ENCODE measurements at regions not wholly inside any gene's neighbourhood (a gene's known extent, or its start where the extent isn't known, plus 50 kb on each side); places are given as distances from the start of the nearest gene placed in this dataset.

DNA sequence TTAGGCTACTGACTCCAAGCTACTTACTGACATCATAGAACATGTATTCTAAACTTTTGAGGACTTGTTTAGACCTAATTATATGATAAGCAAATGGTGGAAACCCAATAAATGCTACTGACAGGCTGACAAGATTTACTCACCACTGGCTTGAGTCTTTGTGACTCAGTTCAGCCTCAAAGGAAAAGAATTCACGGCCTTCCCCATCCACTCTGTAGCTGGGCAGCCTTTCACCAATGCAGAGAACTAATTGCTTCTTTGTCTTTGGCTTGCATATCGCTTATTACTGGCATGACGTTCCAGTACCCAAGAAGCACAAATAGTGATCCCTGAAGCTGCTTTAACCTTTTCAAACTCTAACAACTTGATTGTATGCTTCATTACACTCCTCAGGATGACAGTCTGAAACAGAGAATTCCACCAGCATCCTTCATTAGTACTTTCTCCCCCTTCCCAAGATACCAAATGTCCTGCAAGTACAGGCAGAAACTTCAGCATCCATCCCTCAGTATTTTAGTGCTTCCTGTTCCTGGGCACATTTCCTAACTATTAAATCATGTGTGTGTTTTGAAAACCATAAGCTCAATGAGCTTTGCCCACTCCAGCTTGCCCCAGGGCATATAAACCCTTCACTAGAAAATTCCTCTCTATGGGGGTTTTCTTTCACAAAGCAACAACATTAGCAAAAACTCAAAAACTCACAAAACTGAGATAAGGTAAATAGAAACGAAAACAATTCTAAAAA lies 298.1 kb upstream of the SLC7A11 start:
- peaks cover 1% of the 10 kb centered on the region for H3K9me3 Mint-ChIP-seq
- intact Hi-C loops (cut with micrococcal nuclease): no loop called here
- no peaks in the 10 kb centered on the region for H3K36me3 Mint-ChIP-seq (ENCODE audit: low read depth)
- H3K4me1 Mint-ChIP-seq (ENCODE audit: low read depth): no peaks in the 10 kb centered on the region
- DNase-seq (no peak), ATAC-seq (no peak)
- ChIA-PET CTCF (no interaction called here), POLR2A (no interaction called here)
- no peak overlapping the region for H3K27ac Mint-ChIP-seq
- TF ChIP-seq, protein P1, sequence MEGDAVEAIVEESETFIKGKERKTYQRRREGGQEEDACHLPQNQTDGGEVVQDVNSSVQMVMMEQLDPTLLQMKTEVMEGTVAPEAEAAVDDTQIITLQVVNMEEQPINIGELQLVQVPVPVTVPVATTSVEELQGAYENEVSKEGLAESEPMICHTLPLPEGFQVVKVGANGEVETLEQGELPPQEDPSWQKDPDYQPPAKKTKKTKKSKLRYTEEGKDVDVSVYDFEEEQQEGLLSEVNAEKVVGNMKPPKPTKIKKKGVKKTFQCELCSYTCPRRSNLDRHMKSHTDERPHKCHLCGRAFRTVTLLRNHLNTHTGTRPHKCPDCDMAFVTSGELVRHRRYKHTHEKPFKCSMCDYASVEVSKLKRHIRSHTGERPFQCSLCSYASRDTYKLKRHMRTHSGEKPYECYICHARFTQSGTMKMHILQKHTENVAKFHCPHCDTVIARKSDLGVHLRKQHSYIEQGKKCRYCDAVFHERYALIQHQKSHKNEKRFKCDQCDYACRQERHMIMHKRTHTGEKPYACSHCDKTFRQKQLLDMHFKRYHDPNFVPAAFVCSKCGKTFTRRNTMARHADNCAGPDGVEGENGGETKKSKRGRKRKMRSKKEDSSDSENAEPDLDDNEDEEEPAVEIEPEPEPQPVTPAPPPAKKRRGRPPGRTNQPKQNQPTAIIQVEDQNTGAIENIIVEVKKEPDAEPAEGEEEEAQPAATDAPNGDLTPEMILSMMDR (IDR thresholded peaks at IDR 0.05): no peak
- no peaks in the 10 kb centered on the region for H3K27me3 Mint-ChIP-seq
- H3K4me3 Mint-ChIP-seq: no peak overlapping the region

DNA sequence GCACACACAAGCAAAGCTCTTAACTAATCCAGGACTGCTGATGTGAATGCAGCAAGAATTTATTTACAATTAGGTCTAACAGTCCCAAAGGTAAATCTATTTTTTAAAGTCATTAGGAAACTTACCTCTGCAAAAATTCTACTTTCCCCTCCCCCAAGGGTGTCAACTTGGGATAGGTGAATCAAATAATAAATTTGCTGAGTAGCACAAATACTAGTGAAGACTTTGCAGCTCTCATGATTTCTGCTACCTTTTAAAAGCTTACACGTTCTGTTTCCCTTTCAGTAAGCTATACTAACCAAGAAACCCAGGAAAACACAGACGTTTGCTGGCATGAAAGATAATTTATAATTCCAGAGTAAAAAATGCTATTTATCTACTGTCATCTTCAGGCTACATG lies 296.6 kb upstream of the SLC7A11 start:
- Mint-ChIP-seq H3K4me1 (ENCODE audit: low read depth) (no peaks in the 10 kb centered on the region), H3K9me3 (peaks cover 6% of the 10 kb centered on the region), H3K27ac (no peak overlapping the region), H3K27me3 (no peaks in the 10 kb centered on the region), H3K4me3 (no peak overlapping the region), H3K36me3 (ENCODE audit: low read depth) (no peaks in the 10 kb centered on the region)
- TF ChIP-seq, protein P1 (IDR thresholded peaks at IDR 0.05): no peak
- CTCF ChIA-PET: interaction anchor here (0.9 kb wide), 1 partner anchor 142 kb away, joined by 3 read pairs; no protein-coding TSS in a partner anchor
- intact Hi-C loops (cut with micrococcal nuclease): no loop called here
- ATAC-seq: no peak
- no peak for DNase-seq
- POLR2A ChIA-PET: no interaction called here

DNA sequence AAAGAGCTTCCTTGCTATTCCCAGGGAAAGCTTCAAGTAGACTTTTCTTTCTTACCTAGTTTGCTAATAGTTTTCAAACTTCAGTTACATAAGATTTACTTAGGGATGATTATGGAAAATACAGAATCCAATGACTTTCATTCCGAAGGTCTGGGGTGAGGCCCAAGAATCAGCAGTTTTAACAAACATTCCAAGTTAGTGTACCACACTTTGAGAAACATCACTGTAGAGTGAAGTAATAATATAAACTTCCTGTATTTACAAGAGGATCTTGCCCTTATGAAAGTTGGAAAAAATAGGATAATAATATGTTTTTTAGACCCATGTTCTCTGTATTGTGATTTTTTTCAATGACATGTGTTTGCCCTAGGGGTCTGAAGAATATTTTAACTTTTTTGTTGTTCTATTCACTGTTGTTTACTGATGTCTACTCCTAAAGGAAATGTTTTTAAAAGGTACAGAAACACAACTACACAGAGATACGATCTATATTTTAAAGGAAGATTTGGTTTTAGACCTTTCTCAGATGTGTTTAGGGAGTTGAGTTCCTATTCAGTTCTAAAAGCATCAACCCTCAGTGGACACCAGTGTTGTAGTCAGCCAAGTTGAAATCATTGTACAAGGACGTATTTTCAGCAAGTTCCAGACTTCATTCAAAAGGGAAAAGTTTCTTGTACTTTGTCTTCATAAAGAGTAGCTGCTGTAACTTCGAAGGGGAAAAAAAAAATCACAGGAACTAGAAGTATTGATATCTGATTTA lies 295.8 kb upstream of the SLC7A11 start:
- no peak for ATAC-seq
- intact Hi-C loops (cut with micrococcal nuclease): no loop called here
- DNase-seq: no peak
- Mint-ChIP-seq H3K27me3 (no peaks in the 10 kb centered on the region), H3K4me3 (no peak overlapping the region), H3K36me3 (ENCODE audit: low read depth) (no peaks in the 10 kb centered on the region), H3K4me1 (ENCODE audit: low read depth) (no peaks in the 10 kb centered on the region), H3K27ac (no peak overlapping the region), H3K9me3 (peaks cover 10% of the 10 kb centered on the region)
- TF ChIP-seq, protein P1 (IDR thresholded peaks at IDR 0.05): no peak
- CTCF ChIA-PET: interaction anchor here (0.9 kb wide), 1 partner anchor 143 kb away, joined by 3 read pairs; no protein-coding TSS in a partner anchor
- POLR2A ChIA-PET: no interaction called here

DNA sequence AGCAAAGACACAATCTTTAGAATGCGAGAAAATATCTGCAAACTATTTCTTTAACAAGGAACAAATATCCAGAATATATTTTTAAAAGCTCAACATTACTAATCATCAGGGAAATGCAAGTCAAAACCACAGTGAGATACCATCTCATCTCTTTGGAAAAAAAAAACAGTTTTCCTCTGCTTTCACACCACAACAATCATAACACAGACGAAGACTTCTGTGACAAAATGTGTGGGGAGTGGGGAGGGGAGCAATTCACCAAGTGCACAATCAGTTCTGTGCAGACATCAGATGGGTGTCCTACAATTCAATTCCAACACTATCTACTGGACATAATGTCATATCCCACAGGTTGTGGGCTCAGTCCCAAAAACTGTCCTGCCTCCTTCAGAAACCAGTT lies 293.2 kb upstream of the SLC7A11 start:
- no peak for DNase-seq
- no peaks in the 10 kb centered on the region for H3K4me1 Mint-ChIP-seq (ENCODE audit: low read depth)
- H3K27ac Mint-ChIP-seq: no peak overlapping the region
- H3K4me3 Mint-ChIP-seq: no peak overlapping the region
- ChIA-PET CTCF (no interaction called here), POLR2A (no interaction called here)
- H3K36me3 Mint-ChIP-seq (ENCODE audit: low read depth): no peaks in the 10 kb centered on the region
- peaks cover 23% of the 10 kb centered on the region for H3K9me3 Mint-ChIP-seq
- no peaks in the 10 kb centered on the region for H3K27me3 Mint-ChIP-seq
- no peak for ATAC-seq
- intact Hi-C loops (cut with micrococcal nuclease): no loop called here
- TF ChIP-seq, protein P1 (IDR thresholded peaks at IDR 0.05): no peak

DNA sequence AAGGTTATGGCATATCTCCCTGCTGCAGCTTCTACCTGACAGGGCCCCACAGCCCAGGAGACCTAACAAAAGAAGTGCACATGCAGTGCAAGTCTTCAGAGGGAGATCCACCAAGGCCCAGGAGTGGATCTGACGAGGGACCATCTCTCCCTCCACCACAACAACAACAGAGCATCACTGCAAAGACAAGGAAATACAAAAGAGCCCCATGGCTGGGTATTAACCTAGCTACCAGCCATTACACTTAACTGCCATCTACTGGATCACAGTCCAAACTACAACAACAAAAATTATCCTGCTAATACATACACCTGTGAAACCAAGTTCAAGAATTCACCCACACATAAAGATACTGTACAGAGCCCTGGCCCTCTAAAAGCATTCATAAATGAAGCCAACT lies 280.2 kb upstream of the SLC7A11 start:
- intact Hi-C loops (cut with micrococcal nuclease): no loop called here
- POLR2A ChIA-PET: no interaction called here
- H3K27ac Mint-ChIP-seq: no peak overlapping the region
- CTCF ChIA-PET: no interaction called here
- ATAC-seq (no peak), DNase-seq (no peak)
- peaks cover 1% of the 10 kb centered on the region for H3K9me3 Mint-ChIP-seq
- TF ChIP-seq, protein P1 (IDR thresholded peaks at IDR 0.05): no peak
- H3K27me3 Mint-ChIP-seq: no peaks in the 10 kb centered on the region
- H3K4me3 Mint-ChIP-seq: no peak overlapping the region
- no peaks in the 10 kb centered on the region for H3K36me3 Mint-ChIP-seq (ENCODE audit: low read depth)
- H3K4me1 Mint-ChIP-seq (ENCODE audit: low read depth): no peaks in the 10 kb centered on the region
